Erythroblast (primary cell): ENCODE measurements at regions not wholly inside any gene's neighbourhood (a gene's known extent, or its start where the extent isn't known, plus 50 kb on each side); places are given as distances from the start of the nearest gene placed in this dataset.

Experiments
- GATA1 ChIP-seq: IDR thresholded peaks from 2 replicates; pipeline ENCODE4 v1.6.1; 2011; ENCODE audit warnings: low read depth, mild to moderate bottlenecking, control low read depth, low read length, moderate library complexity
- POLR2A ChIP-seq: IDR thresholded peaks from 2 replicates; pipeline ENCODE4 v1.6.1; 2011; ENCODE audit warnings: mild to moderate bottlenecking, low read length

DNA sequence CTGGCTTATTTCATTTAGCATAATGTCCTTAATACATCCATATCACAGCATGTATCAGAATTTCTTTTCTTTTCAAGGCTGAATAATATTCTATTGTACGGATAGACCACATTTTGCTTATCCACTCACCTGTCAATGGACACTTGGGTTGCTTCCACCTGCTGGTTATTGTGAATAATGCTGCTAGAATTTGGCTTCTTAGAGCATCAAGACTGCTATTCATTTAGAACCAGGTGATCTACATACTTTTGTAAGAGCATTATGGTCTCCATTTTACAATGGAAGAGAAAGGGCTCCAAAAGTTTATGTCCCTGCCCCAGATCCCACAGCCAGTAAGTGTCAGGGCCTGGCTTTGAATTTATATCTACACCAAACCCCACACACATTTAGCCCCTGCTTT lies 100.7 kb upstream of the CD82 start:
- TF ChIP-seq POLR2A (no peak), GATA1 (no peak)
